ENCODE measurements at regions not wholly inside any gene's neighbourhood (a gene's known extent, or its start where the extent isn't known, plus 50 kb on each side); places are given as distances from the start of the nearest gene placed in this dataset.
"Not testable (repeated sequence)": the region's sequence is repeated elsewhere in the genome, so short reads cannot be mapped to it uniquely, and the experiment has no call there.

DNA sequence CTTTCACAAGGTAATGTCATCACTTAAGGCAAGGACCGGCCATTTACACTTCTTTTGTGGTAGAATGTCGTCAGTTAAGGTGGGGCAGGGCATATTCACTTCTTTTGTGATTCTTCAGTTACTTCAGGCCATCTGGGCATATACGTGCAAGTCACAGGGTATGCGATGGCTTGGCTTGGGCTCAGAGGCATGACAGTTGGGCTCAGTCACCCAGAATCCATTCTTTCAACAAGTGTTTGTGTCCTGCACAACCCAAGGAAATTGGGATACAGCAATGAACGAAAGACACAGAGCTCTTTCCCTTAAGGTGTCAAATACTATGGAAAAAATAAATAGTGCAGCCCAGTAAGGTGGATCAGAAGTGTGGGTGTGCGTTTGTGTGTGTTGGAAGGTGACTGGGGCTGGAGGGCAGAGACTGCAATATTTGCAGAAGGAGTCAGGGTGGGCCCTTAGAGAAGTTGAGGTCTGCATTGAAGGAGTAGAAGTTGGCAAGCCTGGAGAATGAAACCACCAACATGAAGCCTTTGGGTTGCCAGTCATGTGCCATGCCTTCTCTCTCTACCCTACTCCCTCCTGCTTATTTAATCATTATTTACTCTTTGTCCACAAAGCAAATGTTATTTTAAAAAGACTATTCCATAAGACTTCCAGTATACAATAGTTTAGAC is 222.8 kb upstream of the PRKCQ start:
- TF ChIP-seq ZNF384 (IDR thresholded peaks at IDR 0.05): no peak
- no peak for TF ChIP-seq FOXA1 (IDR thresholded peaks at IDR 0.05)
- TF ChIP-seq BHLHE40 (IDR thresholded peaks at IDR 0.05; ENCODE audit: borderline replicate concordance): no peak
- no peak for TF ChIP-seq SP1 (IDR thresholded peaks at IDR 0.05)
- no peak for TF ChIP-seq SUZ12 (IDR thresholded peaks at IDR 0.05)
- no peak for TF ChIP-seq TARDBP (IDR thresholded peaks at IDR 0.05)
- TF ChIP-seq HDGF (IDR thresholded peaks at IDR 0.05; ENCODE audit: borderline replicate concordance): no peak
- no peak for TF ChIP-seq L3MBTL2 (conservative IDR thresholded peaks at IDR 0.05)
- no peak for TF ChIP-seq FOXM1 (IDR thresholded peaks at IDR 0.05; ENCODE audit: borderline replicate concordance)
- TF ChIP-seq, protein P1, sequence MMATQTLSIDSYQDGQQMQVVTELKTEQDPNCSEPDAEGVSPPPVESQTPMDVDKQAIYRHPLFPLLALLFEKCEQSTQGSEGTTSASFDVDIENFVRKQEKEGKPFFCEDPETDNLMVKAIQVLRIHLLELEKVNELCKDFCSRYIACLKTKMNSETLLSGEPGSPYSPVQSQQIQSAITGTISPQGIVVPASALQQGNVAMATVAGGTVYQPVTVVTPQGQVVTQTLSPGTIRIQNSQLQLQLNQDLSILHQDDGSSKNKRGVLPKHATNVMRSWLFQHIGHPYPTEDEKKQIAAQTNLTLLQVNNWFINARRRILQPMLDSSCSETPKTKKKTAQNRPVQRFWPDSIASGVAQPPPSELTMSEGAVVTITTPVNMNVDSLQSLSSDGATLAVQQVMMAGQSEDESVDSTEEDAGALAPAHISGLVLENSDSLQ (IDR thresholded peaks at IDR 0.05): no peak
- no peak for TF ChIP-seq CTBP1 (IDR thresholded peaks at IDR 0.05; ENCODE audit: borderline replicate concordance)
- no peak for TF ChIP-seq FOXK2 (IDR thresholded peaks at IDR 0.05)
- TF ChIP-seq LEF1 (IDR thresholded peaks at IDR 0.05; ENCODE audit: borderline replicate concordance): no peak
- no peak for TF ChIP-seq ELF4 (IDR thresholded peaks at IDR 0.05)
- no peak for TF ChIP-seq NFRKB (IDR thresholded peaks at IDR 0.05)
- no peak for TF ChIP-seq ARNT (IDR thresholded peaks at IDR 0.05)
- ChIA-PET CTCF (no interaction called here), POLR2A (no interaction called here)
- DNase-seq (ENCODE audit: extremely low spot score): no peak

DNA sequence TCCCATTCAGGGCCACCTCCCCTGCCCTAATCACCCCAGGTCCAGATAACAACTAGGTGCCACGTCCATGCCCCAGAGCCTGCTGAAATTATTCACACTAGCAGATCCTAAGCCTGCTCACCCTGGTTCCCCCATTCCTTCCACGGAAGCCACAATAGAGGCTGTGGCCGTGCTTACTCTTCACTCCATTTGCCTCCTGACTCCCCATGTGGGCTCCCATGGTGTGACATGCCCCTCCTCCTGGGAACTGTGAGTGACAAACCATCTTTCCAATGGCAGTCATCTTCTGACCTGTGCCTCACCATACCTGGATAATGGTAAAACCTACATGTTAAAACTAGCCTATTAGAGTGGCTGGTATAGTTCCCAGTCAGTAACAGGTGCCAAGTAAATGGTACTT is 216.2 kb upstream of the PRKCQ start:
- TF ChIP-seq CTBP1 (IDR thresholded peaks at IDR 0.05; ENCODE audit: borderline replicate concordance) (no peak), SUZ12 (IDR thresholded peaks at IDR 0.05) (no peak), TARDBP (IDR thresholded peaks at IDR 0.05) (no peak), LEF1 (IDR thresholded peaks at IDR 0.05; ENCODE audit: borderline replicate concordance) (no peak)
- TF ChIP-seq, protein P1 (IDR thresholded peaks at IDR 0.05): peak; percentile 44; the same call in 1 of the 2 replicates
- no peak for DNase-seq (ENCODE audit: extremely low spot score)
- CTCF ChIA-PET: no interaction called here
- POLR2A ChIA-PET: no interaction called here

DNA sequence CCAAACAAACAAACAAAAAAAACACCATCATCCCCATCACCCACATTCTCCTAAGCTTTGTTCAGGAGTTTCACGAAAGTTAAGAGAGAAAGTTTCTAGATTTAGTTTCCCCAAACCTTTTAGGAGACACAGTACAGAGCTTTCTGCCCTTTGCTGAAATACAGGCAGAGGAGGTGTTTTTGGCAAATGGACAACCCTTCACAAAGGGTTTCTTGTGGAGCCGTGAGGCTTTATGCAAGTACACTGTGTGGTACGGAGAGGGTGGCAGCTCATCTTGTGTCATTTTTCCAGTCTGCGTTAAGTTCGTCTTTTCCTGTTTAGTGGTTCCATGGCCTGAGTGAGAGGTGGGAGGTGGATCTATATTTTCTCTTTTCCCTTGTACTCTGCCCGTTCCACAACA is 215.5 kb upstream of the PRKCQ start:
- POLR2A ChIA-PET: no interaction called here
- no peak for DNase-seq (ENCODE audit: extremely low spot score)
- TF ChIP-seq ARNT (IDR thresholded peaks at IDR 0.05): no peak
- no peak for TF ChIP-seq LEF1 (IDR thresholded peaks at IDR 0.05; ENCODE audit: borderline replicate concordance)
- no peak for TF ChIP-seq TARDBP (IDR thresholded peaks at IDR 0.05)
- TF ChIP-seq CTBP1 (IDR thresholded peaks at IDR 0.05; ENCODE audit: borderline replicate concordance): no peak
- no peak for TF ChIP-seq SP1 (IDR thresholded peaks at IDR 0.05)
- no peak for TF ChIP-seq BHLHE40 (IDR thresholded peaks at IDR 0.05; ENCODE audit: borderline replicate concordance)
- TF ChIP-seq SUZ12 (IDR thresholded peaks at IDR 0.05): no peak
- no peak for TF ChIP-seq FOXM1 (IDR thresholded peaks at IDR 0.05; ENCODE audit: borderline replicate concordance)
- no peak for TF ChIP-seq ELF4 (IDR thresholded peaks at IDR 0.05)
- no peak for TF ChIP-seq L3MBTL2 (conservative IDR thresholded peaks at IDR 0.05)
- no peak for TF ChIP-seq ZNF384 (IDR thresholded peaks at IDR 0.05)
- TF ChIP-seq, protein P1 (IDR thresholded peaks at IDR 0.05): no peak
- no peak for TF ChIP-seq FOXA1 (IDR thresholded peaks at IDR 0.05)
- no peak for TF ChIP-seq HDGF (IDR thresholded peaks at IDR 0.05; ENCODE audit: borderline replicate concordance)
- TF ChIP-seq FOXK2 (IDR thresholded peaks at IDR 0.05): no peak
- TF ChIP-seq NFRKB (IDR thresholded peaks at IDR 0.05): no peak
- CTCF ChIA-PET: no interaction called here

DNA sequence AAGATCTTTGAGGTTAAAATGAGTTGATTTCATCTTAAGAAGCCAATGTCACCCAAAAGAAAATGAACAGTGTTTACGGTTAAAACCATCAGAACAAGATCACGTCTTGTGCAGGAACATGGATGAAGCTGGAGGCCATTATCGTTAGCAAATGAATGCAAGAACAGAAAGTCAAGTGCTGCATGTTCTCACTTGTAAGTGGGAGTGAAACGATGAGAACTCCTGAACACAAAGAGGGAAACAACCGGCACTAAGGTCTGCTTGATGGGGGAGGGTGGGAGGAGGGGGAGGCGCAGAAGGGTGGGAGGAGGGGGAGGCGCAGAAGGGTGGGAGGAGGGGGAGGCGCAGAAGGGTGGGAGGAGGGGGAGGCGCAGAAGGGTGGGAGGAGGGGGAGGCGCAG is 214.8 kb upstream of the PRKCQ start:
- POLR2A ChIA-PET; DNase-seq (ENCODE audit: extremely low spot score); CTCF ChIA-PET: not testable (repeated sequence)

DNA sequence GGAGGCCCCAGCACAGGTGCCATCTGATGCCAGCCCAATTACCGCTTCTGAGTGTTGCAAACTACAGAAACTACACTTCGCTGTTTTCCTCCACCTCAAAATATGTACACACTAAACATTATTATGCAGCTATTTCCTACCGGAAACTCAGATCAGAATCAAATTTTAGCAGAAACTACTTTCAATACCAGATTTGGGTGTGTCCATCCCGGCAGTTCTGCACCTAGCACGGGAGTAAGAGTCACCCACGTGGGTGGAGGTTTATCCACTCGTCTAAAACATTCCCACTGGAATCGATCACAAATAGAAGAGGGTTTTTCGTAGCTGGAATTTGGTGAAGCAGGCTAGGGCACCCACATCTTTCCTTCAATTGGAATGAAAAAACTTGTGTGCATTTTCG is 214.4 kb upstream of the PRKCQ start:
- TF ChIP-seq, protein P1 (IDR thresholded peaks at IDR 0.05): no peak
- TF ChIP-seq ELF4 (IDR thresholded peaks at IDR 0.05) (no peak), SP1 (IDR thresholded peaks at IDR 0.05) (no peak), TARDBP (IDR thresholded peaks at IDR 0.05) (no peak), L3MBTL2 (conservative IDR thresholded peaks at IDR 0.05) (no peak), FOXM1 (IDR thresholded peaks at IDR 0.05; ENCODE audit: borderline replicate concordance) (no peak), CTBP1 (IDR thresholded peaks at IDR 0.05; ENCODE audit: borderline replicate concordance) (no peak), NFRKB (IDR thresholded peaks at IDR 0.05) (no peak), FOXK2 (IDR thresholded peaks at IDR 0.05) (no peak)
- ChIA-PET CTCF (no interaction called here), POLR2A (no interaction called here)
- no peak for DNase-seq (ENCODE audit: extremely low spot score)

DNA sequence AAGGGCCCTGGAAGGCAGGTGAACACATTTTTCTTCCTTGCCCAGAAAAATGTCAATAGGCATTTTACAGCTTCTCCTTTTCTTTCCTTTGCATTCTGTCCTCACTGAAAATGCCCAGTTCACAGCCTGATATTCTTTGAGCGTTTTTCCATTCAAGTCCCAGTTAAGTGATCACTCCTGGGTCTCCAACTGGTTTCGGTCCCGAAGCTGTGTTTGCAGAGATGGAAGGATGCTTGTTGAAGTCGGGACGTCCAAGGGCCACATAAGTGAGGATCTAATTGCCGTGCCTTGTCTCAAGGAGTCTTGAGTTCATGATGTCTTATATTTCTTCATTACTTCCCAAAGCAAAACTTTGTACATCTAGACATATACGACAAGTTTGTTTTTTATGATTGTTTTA is 208.7 kb upstream of the PRKCQ start:
- TF ChIP-seq BHLHE40 (IDR thresholded peaks at IDR 0.05; ENCODE audit: borderline replicate concordance) (no peak), TARDBP (IDR thresholded peaks at IDR 0.05) (no peak), FOXM1 (IDR thresholded peaks at IDR 0.05; ENCODE audit: borderline replicate concordance) (no peak), ZNF384 (IDR thresholded peaks at IDR 0.05) (no peak), SP1 (IDR thresholded peaks at IDR 0.05) (no peak), LEF1 (IDR thresholded peaks at IDR 0.05; ENCODE audit: borderline replicate concordance) (no peak), FOXA1 (IDR thresholded peaks at IDR 0.05) (no peak), ELF4 (IDR thresholded peaks at IDR 0.05) (no peak), SUZ12 (IDR thresholded peaks at IDR 0.05) (no peak), FOXK2 (IDR thresholded peaks at IDR 0.05) (no peak), L3MBTL2 (conservative IDR thresholded peaks at IDR 0.05) (no peak), CTBP1 (IDR thresholded peaks at IDR 0.05; ENCODE audit: borderline replicate concordance) (no peak), HDGF (IDR thresholded peaks at IDR 0.05; ENCODE audit: borderline replicate concordance) (no peak), ARNT (IDR thresholded peaks at IDR 0.05) (no peak)
- TF ChIP-seq, protein P1 (IDR thresholded peaks at IDR 0.05): no peak
- CTCF ChIA-PET: no interaction called here
- POLR2A ChIA-PET: no interaction called here
- no peak for DNase-seq (ENCODE audit: extremely low spot score)

All from HEK293T (cell line).